GM12874 (cell line): ENCODE measurements at regions not wholly inside any gene's neighbourhood (a gene's known extent, or its start where the extent isn't known, plus 50 kb on each side); places are given as distances from the start of the nearest gene placed in this dataset.

ENCODE experiments used
- TF ChIP-seq, protein P1 (sequence below): IDR thresholded peaks from 2 replicates; pipeline ENCODE4 v1.5.1; 2011; ENCODE audit warnings: low read depth, mild to moderate bottlenecking, control low read depth, low read length, moderate library complexity; ENCODE audit not compliant: insufficient read depth

DNA sequence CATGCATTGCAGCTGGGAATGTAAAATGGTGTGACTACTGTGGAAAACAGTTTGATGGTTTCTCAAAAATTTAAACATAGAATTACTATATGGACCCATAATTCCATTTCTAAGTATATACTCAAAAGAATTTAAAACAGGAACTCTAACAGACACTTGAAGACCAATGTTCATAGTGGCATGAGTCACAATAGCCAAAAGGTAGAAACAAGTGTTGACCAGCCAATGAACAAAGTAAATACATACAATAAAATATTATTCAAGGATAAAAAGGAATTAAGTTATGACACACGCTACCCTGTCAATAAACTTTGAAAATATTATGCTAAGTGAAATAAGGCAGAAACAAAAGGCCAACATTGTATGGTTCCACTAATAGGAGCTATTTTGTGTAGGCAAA is 357.4 kb upstream of the IL12A start:
- TF ChIP-seq, protein P1, sequence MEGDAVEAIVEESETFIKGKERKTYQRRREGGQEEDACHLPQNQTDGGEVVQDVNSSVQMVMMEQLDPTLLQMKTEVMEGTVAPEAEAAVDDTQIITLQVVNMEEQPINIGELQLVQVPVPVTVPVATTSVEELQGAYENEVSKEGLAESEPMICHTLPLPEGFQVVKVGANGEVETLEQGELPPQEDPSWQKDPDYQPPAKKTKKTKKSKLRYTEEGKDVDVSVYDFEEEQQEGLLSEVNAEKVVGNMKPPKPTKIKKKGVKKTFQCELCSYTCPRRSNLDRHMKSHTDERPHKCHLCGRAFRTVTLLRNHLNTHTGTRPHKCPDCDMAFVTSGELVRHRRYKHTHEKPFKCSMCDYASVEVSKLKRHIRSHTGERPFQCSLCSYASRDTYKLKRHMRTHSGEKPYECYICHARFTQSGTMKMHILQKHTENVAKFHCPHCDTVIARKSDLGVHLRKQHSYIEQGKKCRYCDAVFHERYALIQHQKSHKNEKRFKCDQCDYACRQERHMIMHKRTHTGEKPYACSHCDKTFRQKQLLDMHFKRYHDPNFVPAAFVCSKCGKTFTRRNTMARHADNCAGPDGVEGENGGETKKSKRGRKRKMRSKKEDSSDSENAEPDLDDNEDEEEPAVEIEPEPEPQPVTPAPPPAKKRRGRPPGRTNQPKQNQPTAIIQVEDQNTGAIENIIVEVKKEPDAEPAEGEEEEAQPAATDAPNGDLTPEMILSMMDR: no peak

GRCh38 chr3:159632128-159632527 is 356.5 kb upstream of the IL12A start:
- TF ChIP-seq, protein P1: no peak

GRCh38 chr3:159632851-159633250 is 355.8 kb upstream of the IL12A start:
- TF ChIP-seq, protein P1: no peak

- TF ChIP-seq, protein P1: no peak
Observed at GRCh38 chr3:159634483-159634882, 354.2 kb upstream of the IL12A start.

GRCh38 chr3:159635047-159635641 is 353.5 kb upstream of the IL12A start:
- TF ChIP-seq, protein P1: no peak

GRCh38 chr3:159637883-159638542 is 350.6 kb upstream of the IL12A start:
- TF ChIP-seq, protein P1: no peak

DNA sequence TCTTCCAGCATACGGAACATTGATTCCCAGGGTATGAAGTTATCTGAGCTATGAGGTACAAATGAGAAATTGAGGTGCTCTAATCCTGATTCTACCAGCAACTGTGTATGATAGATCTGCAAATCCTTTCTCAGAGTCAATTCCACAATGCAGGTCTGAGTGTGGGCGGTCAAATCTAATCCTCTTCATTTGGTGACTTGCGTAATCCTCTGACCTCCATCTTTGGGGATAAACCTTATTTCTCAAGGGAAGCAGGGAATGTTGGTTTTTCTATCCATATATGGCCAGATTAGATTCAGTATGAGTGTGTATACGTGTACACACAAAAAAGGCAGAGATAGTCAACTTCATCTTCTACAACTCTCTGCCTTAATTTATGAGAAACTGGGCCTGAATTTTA is 348.4 kb upstream of the IL12A start:
- TF ChIP-seq, protein P1: no peak
